OCI-LY1 (cell line): ENCODE measurements at regions not wholly inside any gene's neighbourhood (a gene's known extent, or its start where the extent isn't known, plus 50 kb on each side); places are given as distances from the start of the nearest gene placed in this dataset.

Experiments
- H2AFZ ChIP-seq: fragments of 200-600 bp; sonication (generic), shearing (Covaris generic); 2 replicates; pipeline ENCODE4 v1.6.0; 2014; ENCODE audit warnings: antibody characterized with exemption, mild to moderate bottlenecking, low read length
- H3F3A ChIP-seq: fragments of 200-600 bp; sonication (generic), shearing (Covaris generic); 2 replicates; pipeline ENCODE4 v1.6.0; 2014; ENCODE audit warnings: mild to moderate bottlenecking, antibody characterized with exemption, low read length, moderate library complexity; ENCODE audit not compliant: insufficient read depth
- H3K27ac ChIP-seq: fragments of 200-600 bp; sonication (generic); 2 replicates; pipeline ENCODE4 v1.5.1; 2014; ENCODE audit warnings: low read length, mixed run types, mild to moderate bottlenecking, low read depth; ENCODE audit not compliant: poor library complexity, severe bottlenecking
- H3K27me3 ChIP-seq: fragments of 200-600 bp; sonication (generic); 2 replicates; pipeline ENCODE4 v1.6.0; 2014; ENCODE audit warnings: antibody characterized with exemption, mild to moderate bottlenecking, low read length, moderate library complexity; ENCODE audit not compliant: insufficient read depth
- H3K36me3 ChIP-seq: fragments of 200-600 bp; sonication (generic); 2 replicates; pipeline ENCODE4 v1.6.1; 2014; ENCODE audit warnings: mild to moderate bottlenecking, antibody characterized with exemption, low read length, moderate library complexity, mixed read lengths; ENCODE audit not compliant: insufficient read depth
- H3K4me1 ChIP-seq: fragments of 200-600 bp; sonication (generic); 2 replicates; pipeline ENCODE4 v1.5.1; 2014; ENCODE audit warnings: mild to moderate bottlenecking, low read length, moderate library complexity; ENCODE audit not compliant: insufficient read depth, severe bottlenecking
- H3K4me2 ChIP-seq: fragments of 200-600 bp; sonication (generic), shearing (Covaris generic); 2 replicates; pipeline ENCODE4 v1.6.1; 2014; ENCODE audit warnings: low read length
- H3K4me3 ChIP-seq: fragments of 200-600 bp; sonication (generic); 2 replicates; pipeline ENCODE4 v1.5.1; 2014; ENCODE audit warnings: low read length, low read depth, mild to moderate bottlenecking, mixed read lengths; ENCODE audit not compliant: poor library complexity, severe bottlenecking
- H3K79me2 ChIP-seq: fragments of 200-600 bp; shearing (Covaris generic); 2 replicates; pipeline ENCODE4 v1.6.1; 2016; ENCODE audit warnings: mixed run types, low read length, mixed read lengths; ENCODE audit not compliant: insufficient read depth
- H3K9ac ChIP-seq: fragments of 200-600 bp; sonication (generic), shearing (Covaris generic); 2 replicates; pipeline ENCODE4 v1.6.1; 2014; ENCODE audit warnings: mild to moderate bottlenecking, low read length, mixed read lengths
- H3K9me2 ChIP-seq: fragments of 200-600 bp; sonication (generic), shearing (Covaris generic); 2 replicates; pipeline ENCODE4 v1.6.1; 2014; ENCODE audit warnings: low read depth, mild to moderate bottlenecking, low read length, mixed read lengths
- H3K9me3 ChIP-seq: fragments of 200-600 bp; shearing (Covaris generic); 2 replicates; pipeline ENCODE4 v1.6.1; 2014; ENCODE audit warnings: low read length, mixed read lengths
- H4K20me1 ChIP-seq: fragments of 200-600 bp; sonication (generic), shearing (Covaris generic); 2 replicates; pipeline ENCODE4 v1.6.0; 2016; ENCODE audit warnings: mild to moderate bottlenecking, low read length; ENCODE audit not compliant: insufficient read depth
- EZH2 ChIP-seq: fragments of 200-600 bp; sonication (generic), shearing (Covaris generic); IDR thresholded peaks from 2 replicates; pipeline ENCODE4 v1.8.0; 2017; ENCODE audit warnings: borderline replicate concordance, mixed run types, mild to moderate bottlenecking, antibody characterized with exemption, low read length, moderate library complexity, mixed read lengths
- TF ChIP-seq, protein P1 (sequence below): fragments of 200-600 bp; sonication (generic), shearing (Covaris generic); IDR thresholded peaks from 2 replicates; pipeline ENCODE4 v1.5.1; 2017; ENCODE audit warnings: mild to moderate bottlenecking, antibody characterized with exemption, low read length, moderate library complexity, mixed read lengths

DNA sequence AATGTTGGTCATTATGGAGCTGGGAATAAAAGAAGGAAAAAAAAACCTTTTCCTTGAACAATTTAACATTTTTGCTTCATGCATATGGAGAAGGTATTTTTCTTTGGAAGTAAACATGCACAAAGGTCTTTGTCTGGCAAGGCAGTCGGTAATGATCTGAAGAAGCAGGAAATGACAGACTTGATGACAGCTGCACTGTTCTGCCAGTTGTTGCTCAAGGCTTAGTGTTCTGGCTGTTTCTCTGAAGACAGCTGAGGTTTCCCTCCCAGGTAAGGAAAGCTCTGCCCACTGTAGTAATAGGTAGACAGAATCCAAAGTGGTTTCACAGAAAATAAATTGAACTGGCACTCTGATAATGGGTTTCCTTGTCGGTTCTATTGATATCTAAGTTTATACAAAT is 308.4 kb upstream of the GCFC2 start:
- Histone ChIP-seq H4K20me1 (no peaks in the 10 kb centered on the region), H3K9me2 (no peaks in the 10 kb centered on the region), H3F3A (no peaks in the 10 kb centered on the region), H3K9ac (no peak overlapping the region), H3K27me3 (no peaks in the 10 kb centered on the region), H3K4me2 (no peak overlapping the region), H3K27ac (no peak overlapping the region), H2AFZ (no peak overlapping the region), H3K36me3 (no peaks in the 10 kb centered on the region), H3K9me3 (no peaks in the 10 kb centered on the region), H3K79me2 (no peaks in the 10 kb centered on the region), H3K4me1 (no peaks in the 10 kb centered on the region), H3K4me3 (no peak overlapping the region)
- TF ChIP-seq, protein P1, sequence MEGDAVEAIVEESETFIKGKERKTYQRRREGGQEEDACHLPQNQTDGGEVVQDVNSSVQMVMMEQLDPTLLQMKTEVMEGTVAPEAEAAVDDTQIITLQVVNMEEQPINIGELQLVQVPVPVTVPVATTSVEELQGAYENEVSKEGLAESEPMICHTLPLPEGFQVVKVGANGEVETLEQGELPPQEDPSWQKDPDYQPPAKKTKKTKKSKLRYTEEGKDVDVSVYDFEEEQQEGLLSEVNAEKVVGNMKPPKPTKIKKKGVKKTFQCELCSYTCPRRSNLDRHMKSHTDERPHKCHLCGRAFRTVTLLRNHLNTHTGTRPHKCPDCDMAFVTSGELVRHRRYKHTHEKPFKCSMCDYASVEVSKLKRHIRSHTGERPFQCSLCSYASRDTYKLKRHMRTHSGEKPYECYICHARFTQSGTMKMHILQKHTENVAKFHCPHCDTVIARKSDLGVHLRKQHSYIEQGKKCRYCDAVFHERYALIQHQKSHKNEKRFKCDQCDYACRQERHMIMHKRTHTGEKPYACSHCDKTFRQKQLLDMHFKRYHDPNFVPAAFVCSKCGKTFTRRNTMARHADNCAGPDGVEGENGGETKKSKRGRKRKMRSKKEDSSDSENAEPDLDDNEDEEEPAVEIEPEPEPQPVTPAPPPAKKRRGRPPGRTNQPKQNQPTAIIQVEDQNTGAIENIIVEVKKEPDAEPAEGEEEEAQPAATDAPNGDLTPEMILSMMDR: no peak
- no peak for TF ChIP-seq EZH2

DNA sequence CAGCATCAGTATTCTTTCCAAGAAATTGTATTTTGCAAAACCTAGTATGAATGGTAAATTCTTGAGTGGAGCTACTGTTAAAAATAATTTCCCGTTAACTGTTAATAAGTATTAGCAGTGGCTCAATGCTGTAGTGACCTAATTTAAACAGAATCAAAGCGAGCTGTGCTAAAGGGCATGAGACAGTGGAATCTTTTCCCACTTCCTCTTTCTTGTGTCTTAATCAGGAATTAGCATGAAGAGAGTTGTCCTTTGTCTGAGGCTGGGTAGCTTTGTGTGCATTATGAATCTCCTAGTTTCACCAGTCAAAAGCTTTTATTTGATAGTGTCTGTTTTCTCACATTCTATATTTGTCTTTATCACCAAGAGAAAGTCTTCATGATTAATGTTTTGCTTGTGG is 298.8 kb upstream of the GCFC2 start:
- no peak overlapping the region for H2AFZ ChIP-seq

DNA sequence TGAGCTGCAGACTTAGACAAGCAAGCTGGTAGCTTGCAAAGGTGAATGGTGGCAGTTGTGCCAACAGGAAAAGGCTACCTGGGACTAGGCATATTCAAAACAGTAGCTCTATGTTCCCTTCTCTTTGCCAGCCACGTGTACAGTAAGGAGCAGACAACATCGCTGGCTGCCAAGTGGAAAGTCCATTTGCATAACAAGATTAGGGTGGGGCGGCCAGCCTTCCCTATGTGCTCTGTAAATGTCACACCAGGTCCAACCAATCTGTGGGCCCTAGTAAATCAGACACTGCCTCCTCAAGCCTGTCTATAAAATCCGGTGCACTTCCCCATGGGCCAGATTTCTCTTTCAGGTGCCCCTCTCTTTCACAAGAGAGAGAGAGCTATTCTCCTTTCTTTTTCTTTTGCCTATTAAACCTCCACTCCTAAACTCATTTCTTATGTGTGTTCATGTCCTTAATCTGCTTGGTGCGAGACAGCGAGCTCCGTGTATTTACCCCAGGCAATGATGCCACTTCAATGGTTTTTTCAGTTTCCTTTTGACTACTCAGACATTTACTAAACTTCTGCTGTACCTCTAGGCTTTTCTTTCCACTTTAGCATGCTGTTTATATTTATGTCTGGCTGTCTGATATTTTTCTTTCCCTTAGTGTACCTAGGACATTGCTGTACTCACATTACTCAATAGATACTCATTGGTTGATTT is 297.4 kb upstream of the GCFC2 start:
- H3K9ac ChIP-seq: no peak overlapping the region
- H3K4me2 ChIP-seq: no peak overlapping the region
- no peaks in the 10 kb centered on the region for H4K20me1 ChIP-seq
- H3K9me3 ChIP-seq: no peaks in the 10 kb centered on the region
- no peaks in the 10 kb centered on the region for H3K79me2 ChIP-seq
- no peaks in the 10 kb centered on the region for H3K27me3 ChIP-seq
- TF ChIP-seq EZH2: no peak
- TF ChIP-seq, protein P1: no peak
- no peak overlapping the region for H3K27ac ChIP-seq
- no peaks in the 10 kb centered on the region for H3K9me2 ChIP-seq
- H3K36me3 ChIP-seq: no peaks in the 10 kb centered on the region
- H3K4me1 ChIP-seq: no peaks in the 10 kb centered on the region
- H2AFZ ChIP-seq: no peak overlapping the region
- H3K4me3 ChIP-seq: no peak overlapping the region
- no peaks in the 10 kb centered on the region for H3F3A ChIP-seq

More for the DNA sequence above, 298.8 kb upstream of the GCFC2 start:
- no peaks in the 10 kb centered on the region for H3K9me2 ChIP-seq
- H3K36me3 ChIP-seq: no peaks in the 10 kb centered on the region
- no peaks in the 10 kb centered on the region for H4K20me1 ChIP-seq
- no peaks in the 10 kb centered on the region for H3K27me3 ChIP-seq
- H3K9ac ChIP-seq: no peak overlapping the region
- H3K4me1 ChIP-seq: no peaks in the 10 kb centered on the region
- H3F3A ChIP-seq: no peaks in the 10 kb centered on the region
- TF ChIP-seq EZH2: no peak
- TF ChIP-seq, protein P1: no peak
- no peak overlapping the region for H3K4me3 ChIP-seq
- no peak overlapping the region for H3K4me2 ChIP-seq
- H3K27ac ChIP-seq: no peak overlapping the region
- no peaks in the 10 kb centered on the region for H3K9me3 ChIP-seq
- no peaks in the 10 kb centered on the region for H3K79me2 ChIP-seq
